ENCODE measurements at regions not wholly inside any gene's neighbourhood (a gene's known extent, or its start where the extent isn't known, plus 50 kb on each side); places are given as distances from the start of the nearest gene placed in this dataset.

DNA sequence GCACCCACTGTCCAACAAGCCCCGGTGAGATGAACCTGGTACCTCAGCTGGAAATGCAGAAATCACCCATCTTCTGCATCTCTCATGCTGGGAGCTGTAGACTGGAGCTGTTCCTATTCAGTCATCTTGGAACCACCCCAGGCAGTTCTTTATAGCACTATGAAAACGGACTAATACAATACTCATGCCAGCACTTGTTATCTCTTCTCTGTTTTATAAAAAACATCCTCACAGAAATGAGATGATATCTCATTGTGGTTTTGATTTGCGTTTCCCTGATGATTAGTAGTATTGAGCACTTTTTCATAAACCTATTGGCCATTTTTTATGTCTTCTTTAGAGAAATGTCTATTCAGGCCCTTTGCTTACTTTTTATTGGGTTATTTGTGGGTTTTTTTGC, 156.2 kb upstream of the ARPP21 start:
- TF ChIP-seq, protein P1, sequence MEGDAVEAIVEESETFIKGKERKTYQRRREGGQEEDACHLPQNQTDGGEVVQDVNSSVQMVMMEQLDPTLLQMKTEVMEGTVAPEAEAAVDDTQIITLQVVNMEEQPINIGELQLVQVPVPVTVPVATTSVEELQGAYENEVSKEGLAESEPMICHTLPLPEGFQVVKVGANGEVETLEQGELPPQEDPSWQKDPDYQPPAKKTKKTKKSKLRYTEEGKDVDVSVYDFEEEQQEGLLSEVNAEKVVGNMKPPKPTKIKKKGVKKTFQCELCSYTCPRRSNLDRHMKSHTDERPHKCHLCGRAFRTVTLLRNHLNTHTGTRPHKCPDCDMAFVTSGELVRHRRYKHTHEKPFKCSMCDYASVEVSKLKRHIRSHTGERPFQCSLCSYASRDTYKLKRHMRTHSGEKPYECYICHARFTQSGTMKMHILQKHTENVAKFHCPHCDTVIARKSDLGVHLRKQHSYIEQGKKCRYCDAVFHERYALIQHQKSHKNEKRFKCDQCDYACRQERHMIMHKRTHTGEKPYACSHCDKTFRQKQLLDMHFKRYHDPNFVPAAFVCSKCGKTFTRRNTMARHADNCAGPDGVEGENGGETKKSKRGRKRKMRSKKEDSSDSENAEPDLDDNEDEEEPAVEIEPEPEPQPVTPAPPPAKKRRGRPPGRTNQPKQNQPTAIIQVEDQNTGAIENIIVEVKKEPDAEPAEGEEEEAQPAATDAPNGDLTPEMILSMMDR (conservative IDR thresholded peaks at IDR 0.05), result no peak
- TF ChIP-seq EZH2 (IDR thresholded peaks at IDR 0.05; ENCODE audit: low read depth), result no peak
